IPS-18c (cell line): ENCODE measurements at regions not wholly inside any gene's neighbourhood (a gene's known extent, or its start where the extent isn't known, plus 50 kb on each side); places are given as distances from the start of the nearest gene placed in this dataset.

Experiments
- H3K4me3 ChIP-seq: 2 replicates; pipeline ENCODE4 v1.7.0; 2013; ENCODE audit warnings: low read depth, mild to moderate bottlenecking, low read length, moderate library complexity; ENCODE audit not compliant: insufficient read depth
- H3K9me3 ChIP-seq: one replicate; pipeline ENCODE4 v1.6.1; 2013; ENCODE audit warnings: mild to moderate bottlenecking, low read length, moderate library complexity; ENCODE audit not compliant: control insufficient read depth, insufficient read depth

DNA sequence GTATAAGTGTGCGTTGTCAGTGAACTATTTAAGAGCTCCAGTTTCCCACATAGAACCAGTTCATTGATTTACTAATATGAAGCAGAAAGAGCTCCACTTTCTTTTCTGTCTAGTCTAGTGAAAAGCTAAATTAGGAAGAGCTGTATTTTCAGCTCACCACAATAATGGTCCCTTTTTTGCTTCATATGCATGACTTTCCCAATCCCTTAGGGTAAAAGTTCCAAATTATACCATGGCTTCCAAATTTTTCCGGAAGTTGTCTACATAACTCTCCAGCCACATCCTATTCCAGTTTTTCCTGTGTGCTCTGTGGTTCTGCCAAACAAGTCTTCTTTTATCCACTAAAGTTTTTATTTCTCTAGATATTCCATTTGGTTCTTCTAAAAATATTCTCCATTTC is 685.2 kb downstream of the REEP3 start:
- H3K9me3 ChIP-seq = no peaks in the 10 kb centered on the region
- no peak overlapping the region for H3K4me3 ChIP-seq

DNA sequence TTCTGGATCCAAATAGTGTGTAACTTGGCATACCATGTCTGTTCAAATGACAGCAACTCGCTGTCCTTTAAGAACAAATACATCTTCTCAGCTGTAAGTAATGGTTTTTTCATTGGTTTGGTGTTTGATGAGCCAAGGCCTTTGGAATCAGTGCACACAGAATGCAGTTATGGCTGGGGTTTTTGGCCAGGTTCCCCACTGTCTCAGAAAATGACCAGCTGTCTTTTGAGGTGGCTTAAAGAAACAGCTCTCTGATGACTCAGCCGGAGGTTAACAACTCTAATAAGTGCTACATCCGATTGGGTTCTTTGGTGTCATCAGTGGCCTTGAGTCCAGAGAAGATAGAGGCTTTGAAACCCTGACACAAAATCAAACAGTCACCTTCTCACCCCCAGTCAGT is 688.4 kb downstream of the REEP3 start:
- H3K9me3 ChIP-seq = no peaks in the 10 kb centered on the region
- no peak overlapping the region for H3K4me3 ChIP-seq

DNA sequence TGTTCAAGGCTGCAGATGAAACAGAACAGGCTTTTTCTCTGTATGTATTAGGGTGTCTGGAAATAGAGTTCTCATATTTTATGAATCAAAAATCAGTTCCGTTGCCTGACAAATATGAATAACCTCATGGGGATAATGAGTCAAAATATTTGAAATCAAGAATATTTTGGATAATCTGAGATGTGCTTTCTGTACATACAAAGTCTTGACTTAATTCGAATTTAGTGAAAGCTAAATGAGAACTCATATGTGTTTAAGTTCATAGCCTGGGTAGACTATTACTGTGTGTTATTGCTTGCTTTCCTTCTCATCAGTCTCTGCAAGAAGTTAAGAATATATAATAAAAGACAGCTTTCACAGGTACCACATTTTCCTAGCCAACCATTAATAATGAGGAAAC is 689.0 kb downstream of the REEP3 start:
- Histone ChIP-seq H3K9me3 (no peaks in the 10 kb centered on the region), H3K4me3 (no peak overlapping the region)

DNA sequence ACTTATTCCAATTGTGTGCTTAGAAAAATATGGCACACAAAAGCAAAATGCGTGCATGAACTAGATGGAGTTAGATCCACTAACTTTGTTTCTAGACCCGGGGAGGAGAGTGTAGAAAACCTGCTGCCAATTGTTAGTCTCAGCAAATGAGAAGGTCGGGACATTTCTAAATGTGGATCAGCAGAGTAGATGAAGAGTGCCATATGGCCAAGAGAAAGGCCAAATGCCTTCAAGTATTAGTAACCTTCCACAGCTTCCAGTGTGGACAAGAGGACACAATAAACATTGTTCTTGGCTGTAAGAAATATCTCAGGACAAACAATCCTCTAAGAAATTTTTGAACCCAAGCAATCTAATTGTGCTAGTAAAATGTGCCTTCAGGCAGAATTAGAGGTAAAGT is 690.3 kb downstream of the REEP3 start:
- H3K9me3 ChIP-seq = no peaks in the 10 kb centered on the region
- no peak overlapping the region for H3K4me3 ChIP-seq

DNA sequence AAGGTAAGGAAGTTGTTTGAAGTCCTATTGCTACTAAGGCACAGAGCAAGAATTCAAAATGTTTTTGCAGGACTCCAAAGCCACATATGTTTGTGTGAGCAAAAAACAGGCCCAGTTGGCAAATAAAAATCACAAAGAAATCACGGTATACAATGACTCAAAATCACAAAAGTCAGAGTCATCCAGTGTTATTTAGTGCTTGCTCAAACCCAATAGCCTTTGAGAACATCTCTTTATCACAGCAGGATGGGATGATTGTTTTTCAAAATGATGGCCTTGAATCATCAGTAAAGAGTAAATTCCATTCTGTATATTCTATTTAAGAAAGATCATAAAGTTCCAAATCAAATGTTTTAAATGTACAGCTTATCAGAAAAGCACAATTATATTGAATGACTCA is 693.9 kb downstream of the REEP3 start:
- no peak overlapping the region for H3K4me3 ChIP-seq
- no peaks in the 10 kb centered on the region for H3K9me3 ChIP-seq

DNA sequence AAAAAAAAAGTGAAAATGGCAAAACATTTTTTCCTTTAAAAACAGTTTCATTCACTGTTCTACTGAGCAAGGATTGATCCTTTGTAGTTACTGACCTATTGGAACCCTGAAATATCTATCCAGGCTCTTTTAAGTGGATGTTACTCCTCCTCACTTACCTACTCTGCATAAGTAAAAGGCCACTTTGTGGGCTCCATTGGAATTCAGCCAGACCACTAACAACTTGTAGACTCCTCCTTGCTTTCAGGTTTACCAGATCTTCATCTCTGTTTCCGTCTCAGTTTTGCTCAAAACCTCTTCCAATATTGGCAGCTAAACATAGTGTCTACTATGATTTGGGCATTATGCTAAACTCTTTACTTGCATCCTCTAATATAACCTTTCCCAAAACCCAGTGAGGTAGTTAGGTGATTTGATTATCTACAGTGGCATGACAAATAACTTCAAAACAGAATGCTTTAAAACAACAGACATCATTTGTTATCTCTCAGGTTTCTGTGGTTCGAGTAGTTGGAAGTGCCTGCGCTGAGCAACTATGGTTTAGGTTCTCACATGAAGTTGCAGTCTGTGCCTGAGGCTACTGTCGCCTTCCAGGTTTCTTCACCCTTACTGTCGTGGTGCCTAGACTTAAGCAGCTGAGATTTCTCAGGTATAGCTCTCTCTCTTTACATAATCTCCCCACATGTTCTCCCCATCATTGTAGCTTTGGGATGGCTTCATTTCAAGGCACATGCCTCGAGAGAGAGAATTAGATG is 698.2 kb downstream of the REEP3 start:
- H3K9me3 ChIP-seq = peaks cover 4% of the 10 kb centered on the region

DNA sequence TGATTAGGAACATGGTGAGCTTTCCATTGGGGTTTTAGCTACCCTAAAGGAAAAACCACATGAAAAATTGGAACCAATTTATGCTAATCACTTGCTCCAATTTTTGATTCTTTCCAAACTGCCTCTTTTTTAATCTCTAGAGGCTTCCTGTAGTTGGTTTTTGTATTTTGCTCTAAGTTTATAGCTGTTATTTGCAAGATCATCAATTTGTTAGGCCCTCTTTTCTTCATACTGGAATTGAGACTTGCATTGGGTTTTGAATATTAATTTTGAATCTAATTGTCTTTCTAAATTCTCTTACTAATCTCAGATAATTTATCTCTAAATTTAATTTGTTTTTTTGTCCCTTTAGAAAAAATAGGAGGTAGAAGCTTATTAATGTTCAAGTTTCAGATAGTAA is 713.3 kb downstream of the REEP3 start:
- Histone ChIP-seq H3K9me3 (no peaks in the 10 kb centered on the region), H3K4me3 (no peak overlapping the region)

More for the DNA sequence above, 698.2 kb downstream of the REEP3 start:
- H3K4me3 ChIP-seq = no peak overlapping the region

DNA sequence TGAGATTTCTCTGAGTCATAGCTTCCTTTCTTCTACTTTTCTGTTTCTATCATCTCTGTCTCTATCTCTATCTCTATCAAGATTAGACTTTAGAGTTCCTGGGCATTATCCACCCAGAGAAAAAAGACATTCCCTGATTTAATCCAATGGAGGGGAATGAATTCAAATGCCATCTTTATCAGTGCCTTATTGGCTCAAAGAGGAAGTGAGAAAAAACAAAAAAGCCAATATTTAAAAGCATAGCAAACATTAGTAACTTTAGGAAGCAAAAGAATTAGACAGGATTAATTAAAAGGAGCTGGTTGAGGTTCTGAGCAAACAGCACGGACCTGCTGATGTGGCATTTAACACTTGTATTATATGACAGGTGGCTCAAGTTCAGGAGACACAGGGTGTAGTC is 736.5 kb downstream of the REEP3 start:
- Histone ChIP-seq H3K4me3 (no peak overlapping the region), H3K9me3 (no peaks in the 10 kb centered on the region)

DNA sequence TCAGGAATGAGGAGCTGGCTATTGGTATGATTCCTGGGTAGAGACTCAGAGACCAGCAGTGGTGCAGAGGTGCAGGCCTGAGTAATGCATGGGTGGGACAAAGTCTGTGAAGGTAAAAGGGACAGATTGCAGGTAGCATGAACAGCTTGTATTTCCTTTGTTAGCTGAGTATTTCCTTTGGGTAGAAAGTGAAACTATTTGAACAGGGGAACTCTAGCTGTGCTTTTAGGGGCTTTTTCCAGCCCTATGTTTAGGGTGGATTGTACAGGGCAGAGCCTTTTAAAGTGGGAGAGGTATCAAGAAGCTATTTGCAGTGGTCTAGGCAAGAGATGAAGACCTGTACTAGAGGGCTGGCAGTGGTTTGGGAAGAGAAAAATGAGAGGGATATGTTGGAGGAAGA is 739.9 kb downstream of the REEP3 start:
- H3K9me3 ChIP-seq = no peaks in the 10 kb centered on the region
- no peak overlapping the region for H3K4me3 ChIP-seq

DNA sequence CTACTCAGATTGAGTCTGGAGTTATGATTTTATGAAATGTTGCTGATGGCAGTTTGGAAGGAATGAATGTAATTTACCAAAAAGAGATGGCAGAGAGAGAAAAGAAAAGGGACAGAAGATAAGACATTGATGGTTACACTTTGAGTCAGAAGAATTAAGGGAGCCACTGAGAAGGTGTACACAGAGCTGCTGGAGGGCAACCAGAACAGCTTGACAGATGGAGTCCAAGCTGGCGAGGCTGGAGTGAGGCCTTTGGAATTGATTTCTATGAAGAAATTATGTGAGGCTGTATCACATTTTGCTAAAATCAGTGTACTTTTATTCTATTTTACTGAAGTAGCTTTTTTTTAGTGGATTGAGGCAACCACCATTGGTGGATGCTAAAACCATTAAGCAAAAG is 740.5 kb downstream of the REEP3 start:
- Histone ChIP-seq H3K4me3 (no peak overlapping the region), H3K9me3 (no peaks in the 10 kb centered on the region)

DNA sequence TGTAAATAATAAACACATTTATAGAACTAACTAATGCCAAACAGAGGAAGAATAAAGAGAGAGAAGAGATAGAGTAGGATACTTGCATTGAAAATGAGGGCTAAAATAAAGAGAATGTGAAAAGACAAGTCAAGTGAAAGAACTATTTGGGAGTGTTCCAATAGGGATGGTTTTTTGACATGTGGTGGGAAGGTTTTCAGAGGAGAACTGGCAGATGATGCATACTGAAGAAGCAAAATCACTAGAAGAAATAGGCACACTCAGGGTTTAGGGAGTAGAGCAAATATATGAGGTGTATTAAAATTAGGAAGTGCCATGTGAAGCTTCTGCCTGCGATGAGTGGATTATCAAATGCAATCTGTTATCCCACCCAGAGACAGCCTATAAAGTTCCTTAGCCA is 744.8 kb downstream of the REEP3 start:
- Histone ChIP-seq H3K9me3 (no peaks in the 10 kb centered on the region), H3K4me3 (no peak overlapping the region)

DNA sequence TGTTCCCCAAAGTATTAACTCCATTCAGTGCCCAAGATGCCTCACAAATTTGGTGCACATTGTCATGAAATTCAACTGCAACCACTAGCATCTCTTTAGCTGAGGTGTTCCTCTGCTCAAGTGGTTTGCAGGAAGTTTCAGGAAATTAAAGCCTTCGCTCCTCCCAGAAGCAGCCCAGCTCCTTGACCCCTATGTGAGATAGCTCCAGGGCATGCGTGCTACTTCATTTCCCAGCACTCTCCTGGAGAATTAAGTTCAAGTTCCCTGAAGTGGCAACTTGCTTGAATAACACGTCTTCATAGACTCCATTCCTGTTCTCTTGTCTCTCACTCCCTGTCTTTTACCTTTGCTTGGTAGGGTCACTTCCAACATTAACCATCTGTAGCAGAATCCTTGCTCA is 750.3 kb downstream of the REEP3 start:
- no peak overlapping the region for H3K4me3 ChIP-seq

DNA sequence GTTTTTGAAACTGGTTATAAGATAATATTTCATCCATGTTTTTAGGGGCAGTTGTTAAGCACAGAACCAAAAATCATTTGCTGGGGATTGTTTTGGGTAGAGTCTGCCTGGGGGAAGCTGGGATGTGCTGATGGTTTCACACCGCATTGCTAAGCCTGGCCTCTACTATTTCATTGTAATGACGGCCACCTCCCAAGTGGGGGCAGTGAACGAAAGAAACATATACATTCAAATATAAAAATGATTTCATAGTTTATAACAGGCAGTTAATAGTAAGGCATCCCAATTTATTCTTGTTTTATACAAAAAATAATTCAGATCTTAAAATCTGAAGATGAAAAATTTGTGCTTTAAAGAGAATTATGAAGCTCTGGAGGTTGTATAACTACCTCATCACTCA is 750.8 kb downstream of the REEP3 start:
- no peaks in the 10 kb centered on the region for H3K9me3 ChIP-seq
- H3K4me3 ChIP-seq = no peak overlapping the region

More for the DNA sequence above, 750.3 kb downstream of the REEP3 start:
- H3K9me3 ChIP-seq = no peaks in the 10 kb centered on the region

DNA sequence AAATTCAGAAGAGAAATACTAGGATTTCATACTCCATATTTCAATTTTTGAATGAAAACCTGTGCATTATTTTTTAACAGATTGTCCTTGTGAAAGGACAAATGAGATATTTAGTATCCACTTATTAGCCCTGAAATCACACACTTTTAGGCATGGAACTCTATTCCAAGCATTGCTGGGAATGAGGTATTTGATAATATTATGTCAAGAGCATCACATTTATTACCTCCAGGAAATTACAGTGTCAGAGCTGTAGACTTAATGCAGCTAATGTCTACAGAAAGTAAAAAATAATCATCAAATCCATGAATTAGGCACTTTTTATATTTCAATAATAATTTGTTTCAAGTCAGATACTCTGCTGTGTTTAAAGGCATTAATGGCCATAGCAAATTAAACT is 753.8 kb downstream of the REEP3 start:
- no peaks in the 10 kb centered on the region for H3K9me3 ChIP-seq

DNA sequence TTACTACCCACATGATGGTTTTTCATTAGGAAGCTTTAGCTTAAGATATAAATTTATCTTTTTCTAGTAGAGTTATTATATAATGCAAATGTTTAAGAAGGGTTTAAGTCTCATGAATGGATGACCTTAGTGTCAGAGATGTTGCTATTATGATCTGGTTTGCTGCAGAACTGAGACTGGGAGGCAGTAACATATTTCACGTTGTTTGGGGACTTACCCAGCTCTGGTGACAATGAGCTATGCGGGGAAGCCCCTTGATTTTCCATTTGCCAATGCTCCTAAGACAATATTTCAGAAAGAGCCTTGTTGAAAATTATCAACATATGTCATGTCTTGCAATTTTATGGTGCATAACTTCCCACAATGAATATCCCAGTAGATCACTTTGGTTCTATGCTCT is 754.6 kb downstream of the REEP3 start:
- H3K4me3 ChIP-seq = no peak overlapping the region
- H3K9me3 ChIP-seq = no peaks in the 10 kb centered on the region

More for the DNA sequence above, 753.8 kb downstream of the REEP3 start:
- no peak overlapping the region for H3K4me3 ChIP-seq

DNA sequence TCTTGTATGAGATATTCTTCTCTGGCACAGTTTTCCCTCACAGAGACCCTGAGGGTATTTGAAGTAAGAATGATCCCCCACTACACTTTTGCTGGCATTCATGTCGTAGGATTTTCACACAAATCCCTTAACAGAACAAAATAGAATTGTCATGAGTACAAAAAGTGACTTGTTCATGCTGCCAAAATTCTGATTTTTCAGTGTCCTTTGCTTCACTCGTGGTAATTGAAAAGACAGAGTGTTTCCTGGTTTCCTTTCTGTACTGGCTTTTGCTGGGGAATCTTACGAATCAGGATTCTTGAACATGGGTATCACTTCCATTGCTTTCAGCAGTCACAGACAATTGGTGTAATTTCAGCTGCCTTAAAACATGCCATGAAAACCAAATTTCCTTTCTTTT is 756.3 kb downstream of the REEP3 start:
- Histone ChIP-seq H3K9me3 (no peaks in the 10 kb centered on the region), H3K4me3 (no peak overlapping the region)

DNA sequence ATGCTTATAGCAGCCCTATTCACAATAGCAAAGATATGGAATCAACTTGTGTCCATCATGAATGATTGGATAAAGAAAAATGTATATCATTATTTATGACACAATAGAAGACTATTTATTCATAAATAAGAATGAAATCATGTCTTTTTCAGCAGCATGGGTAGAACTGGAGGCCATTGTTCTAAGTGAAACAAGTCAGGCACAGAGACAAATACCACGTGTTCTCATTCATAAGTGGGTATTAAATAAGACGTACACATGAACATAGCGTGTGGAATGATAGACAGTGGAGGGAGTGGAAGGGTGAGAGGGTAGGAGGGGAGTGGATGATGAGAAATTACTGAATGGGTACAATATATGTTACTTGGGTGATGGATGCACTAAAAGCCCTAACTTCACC is 762.4 kb downstream of the REEP3 start:
- Histone ChIP-seq H3K4me3 (no peak overlapping the region), H3K9me3 (no peaks in the 10 kb centered on the region)

DNA sequence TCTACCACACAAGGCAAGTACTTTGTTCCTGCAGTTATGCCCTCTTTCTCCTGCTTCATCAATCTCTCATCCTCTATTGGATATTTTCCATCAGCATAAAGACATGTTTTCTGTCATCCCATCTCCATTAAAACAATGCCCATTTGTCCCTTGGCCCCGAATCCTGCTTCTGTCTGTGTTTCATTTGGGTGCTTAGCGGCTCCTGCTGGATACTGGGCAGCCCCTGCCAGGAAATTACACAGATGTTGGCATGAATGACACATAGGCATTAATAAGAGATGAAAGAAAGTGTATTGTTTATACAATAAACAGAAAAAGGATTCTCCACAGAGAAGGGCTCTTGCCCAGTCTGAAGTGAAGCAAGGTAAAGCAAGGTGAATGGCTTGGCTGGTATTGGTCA is 765.3 kb downstream of the REEP3 start:
- Histone ChIP-seq H3K4me3 (no peak overlapping the region), H3K9me3 (no peaks in the 10 kb centered on the region)

DNA sequence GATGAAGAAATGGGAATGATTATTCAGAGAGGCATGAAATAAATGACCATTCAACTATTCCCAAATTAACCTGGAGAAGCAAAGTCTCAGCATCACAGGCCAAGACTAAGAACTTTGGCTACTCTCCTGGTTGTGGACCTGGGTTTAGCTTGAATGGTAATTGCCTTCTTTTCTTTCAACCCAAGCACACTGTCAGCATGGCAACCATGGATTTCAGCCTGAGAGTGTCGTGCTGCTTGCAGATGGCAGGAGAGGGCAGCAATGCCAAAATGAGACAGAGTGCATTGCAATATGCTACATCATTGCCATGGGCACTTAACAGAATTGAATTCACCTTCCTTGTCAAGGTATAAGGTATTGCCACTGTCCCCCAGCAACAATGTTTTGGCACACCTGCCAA is 767.2 kb downstream of the REEP3 start:
- no peak overlapping the region for H3K4me3 ChIP-seq

More for the DNA sequence above, 767.2 kb downstream of the REEP3 start:
- no peaks in the 10 kb centered on the region for H3K9me3 ChIP-seq
